ENCODE measurements at regions not wholly inside any gene's neighbourhood (a gene's known extent, or its start where the extent isn't known, plus 50 kb on each side); places are given as distances from the start of the nearest gene placed in this dataset.

GRCh38 chrX:10725071-10725470 is 104.7 kb upstream of the MID1 start:
- Mint-ChIP-seq H3K36me3 (no peaks in the 10 kb centered on the region), H3K4me3 (no peak overlapping the region), H3K27ac (no peak overlapping the region), H3K4me1 (no peaks in the 10 kb centered on the region), H3K9me3 (peaks cover 0 to 2% (median 0%) of the 10 kb centered on the region in 7 donors), H3K27me3 (no peaks in the 10 kb centered on the region)
- ATAC-seq (ENCODE audit: low read depth in 2 of 2) = no peak
- Histone ChIP-seq H3K4me3 (ENCODE audit: low read depth, low read length) (no peak overlapping the region), H3K27ac (ENCODE audit: insufficient read depth, low read length, poor library complexity, severe bottlenecking) (no peak overlapping the region), H3K9me3 (ENCODE audit: control insufficient read depth in 2 of 2, low read length in 2 of 2) (no peaks in the 10 kb centered on the region), H3K36me3 (ENCODE audit: control insufficient read depth, insufficient read depth, low read length) (no peaks in the 10 kb centered on the region), H3K4me1 (ENCODE audit: control insufficient read depth, insufficient read depth, low read length, poor library complexity, severe bottlenecking) (no peaks in the 10 kb centered on the region), H3K27me3 (ENCODE audit: control insufficient read depth, insufficient read depth, low read length) (no peaks in the 10 kb centered on the region)
- no peak for DNase-seq

GRCh38 chrX:10726647-10727046 is 106.3 kb upstream of the MID1 start:
- no peak overlapping the region for H3K4me3 ChIP-seq (ENCODE audit: low read depth, low read length)
- no peak overlapping the region for H3K27ac ChIP-seq (ENCODE audit: insufficient read depth, low read length, poor library complexity, severe bottlenecking)
- peaks cover 0 to 2% (median 0%) of the 10 kb centered on the region in 7 donors for H3K9me3 Mint-ChIP-seq
- H3K9me3 ChIP-seq (ENCODE audit: control insufficient read depth in 2 of 2, low read length in 2 of 2) = no peaks in the 10 kb centered on the region
- H3K27me3 Mint-ChIP-seq = no peaks in the 10 kb centered on the region
- H3K27ac Mint-ChIP-seq = no peak overlapping the region
- H3K27me3 ChIP-seq (ENCODE audit: control insufficient read depth, insufficient read depth, low read length) = no peaks in the 10 kb centered on the region
- no peaks in the 10 kb centered on the region for H3K4me1 Mint-ChIP-seq
- H3K4me3 Mint-ChIP-seq = no peak overlapping the region
- ATAC-seq (ENCODE audit: low read depth in 2 of 2) (no peak), DNase-seq (no peak)
- H3K36me3 ChIP-seq (ENCODE audit: control insufficient read depth, insufficient read depth, low read length) = no peaks in the 10 kb centered on the region
- no peaks in the 10 kb centered on the region for H3K36me3 Mint-ChIP-seq
- H3K4me1 ChIP-seq (ENCODE audit: control insufficient read depth, insufficient read depth, low read length, poor library complexity, severe bottlenecking) = no peaks in the 10 kb centered on the region

GRCh38 chrX:10728806-10729389 is 108.5 kb upstream of the MID1 start:
- Mint-ChIP-seq H3K36me3 (no peaks in the 10 kb centered on the region), H3K9me3 (peaks cover 0 to 2% (median 0%) of the 10 kb centered on the region in 7 donors), H3K27me3 (no peaks in the 10 kb centered on the region), H3K27ac (no peak overlapping the region), H3K4me3 (no peak overlapping the region), H3K4me1 (no peaks in the 10 kb centered on the region)
- no peaks in the 10 kb centered on the region for H3K27me3 ChIP-seq (ENCODE audit: control insufficient read depth, insufficient read depth, low read length)
- ATAC-seq (ENCODE audit: low read depth in 2 of 2) = no peak
- no peak for DNase-seq
- no peaks in the 10 kb centered on the region for H3K36me3 ChIP-seq (ENCODE audit: control insufficient read depth, insufficient read depth, low read length)
- H3K27ac ChIP-seq (ENCODE audit: insufficient read depth, low read length, poor library complexity, severe bottlenecking) = no peak overlapping the region
- no peaks in the 10 kb centered on the region for H3K4me1 ChIP-seq (ENCODE audit: control insufficient read depth, insufficient read depth, low read length, poor library complexity, severe bottlenecking)
- H3K4me3 ChIP-seq (ENCODE audit: low read depth, low read length) = no peak overlapping the region
- no peaks in the 10 kb centered on the region for H3K9me3 ChIP-seq (ENCODE audit: control insufficient read depth in 2 of 2, low read length in 2 of 2)

GRCh38 chrX:10739426-10739825 is 119.0 kb upstream of the MID1 start:
- Histone ChIP-seq H3K4me3 (ENCODE audit: low read depth, low read length) (no peak overlapping the region), H3K9me3 (ENCODE audit: control insufficient read depth in 2 of 2, low read length in 2 of 2) (no peaks in the 10 kb centered on the region), H3K36me3 (ENCODE audit: control insufficient read depth, insufficient read depth, low read length) (no peaks in the 10 kb centered on the region), H3K4me1 (ENCODE audit: control insufficient read depth, insufficient read depth, low read length, poor library complexity, severe bottlenecking) (no peaks in the 10 kb centered on the region), H3K27me3 (ENCODE audit: control insufficient read depth, insufficient read depth, low read length) (no peaks in the 10 kb centered on the region), H3K27ac (ENCODE audit: insufficient read depth, low read length, poor library complexity, severe bottlenecking) (no peak overlapping the region)
- Mint-ChIP-seq H3K27ac (no peak overlapping the region), H3K4me1 (no peaks in the 10 kb centered on the region), H3K27me3 (no peaks in the 10 kb centered on the region), H3K9me3 (peaks cover 0 to 3% (median 0%) of the 10 kb centered on the region in 7 donors), H3K4me3 (no peak overlapping the region), H3K36me3 (no peaks in the 10 kb centered on the region)
- no peak for ATAC-seq (ENCODE audit: low read depth in 2 of 2)
- DNase-seq = no peak

- no peaks in the 10 kb centered on the region for H3K4me1 Mint-ChIP-seq
- no peaks in the 10 kb centered on the region for H3K36me3 Mint-ChIP-seq
- no peak overlapping the region for H3K27ac Mint-ChIP-seq
- H3K27ac ChIP-seq (ENCODE audit: insufficient read depth, low read length, poor library complexity, severe bottlenecking) = no peak overlapping the region
- H3K4me3 ChIP-seq (ENCODE audit: low read depth, low read length) = no peak overlapping the region
- H3K27me3 Mint-ChIP-seq = no peaks in the 10 kb centered on the region
- H3K36me3 ChIP-seq (ENCODE audit: control insufficient read depth, insufficient read depth, low read length) = no peaks in the 10 kb centered on the region
- H3K27me3 ChIP-seq (ENCODE audit: control insufficient read depth, insufficient read depth, low read length) = no peaks in the 10 kb centered on the region
- peaks cover 0 to 3% (median 0%) of the 10 kb centered on the region in 7 donors for H3K9me3 Mint-ChIP-seq
- H3K4me3 Mint-ChIP-seq = no peak overlapping the region
- DNase-seq (no peak), ATAC-seq (ENCODE audit: low read depth in 2 of 2) (no peak)
- H3K4me1 ChIP-seq (ENCODE audit: control insufficient read depth, insufficient read depth, low read length, poor library complexity, severe bottlenecking) = no peaks in the 10 kb centered on the region
- no peaks in the 10 kb centered on the region for H3K9me3 ChIP-seq (ENCODE audit: control insufficient read depth in 2 of 2, low read length in 2 of 2)
Observed at GRCh38 chrX:10741003-10741402, 120.6 kb upstream of the MID1 start.

- Mint-ChIP-seq H3K27me3 (no peaks in the 10 kb centered on the region), H3K27ac (no peak overlapping the region), H3K36me3 (no peaks in the 10 kb centered on the region), H3K9me3 (peaks cover 0 to 3% (median 0%) of the 10 kb centered on the region in 7 donors), H3K4me3 (no peak overlapping the region), H3K4me1 (no peaks in the 10 kb centered on the region)
- no peak for ATAC-seq (ENCODE audit: low read depth in 2 of 2)
- Histone ChIP-seq H3K9me3 (ENCODE audit: control insufficient read depth in 2 of 2, low read length in 2 of 2) (no peaks in the 10 kb centered on the region), H3K4me3 (ENCODE audit: low read depth, low read length) (no peak overlapping the region), H3K27ac (ENCODE audit: insufficient read depth, low read length, poor library complexity, severe bottlenecking) (no peak overlapping the region), H3K4me1 (ENCODE audit: control insufficient read depth, insufficient read depth, low read length, poor library complexity, severe bottlenecking) (no peaks in the 10 kb centered on the region), H3K36me3 (ENCODE audit: control insufficient read depth, insufficient read depth, low read length) (no peaks in the 10 kb centered on the region), H3K27me3 (ENCODE audit: control insufficient read depth, insufficient read depth, low read length) (no peaks in the 10 kb centered on the region)
- DNase-seq = no peak
Observed at GRCh38 chrX:10741550-10741949, 121.2 kb upstream of the MID1 start.

- no peaks in the 10 kb centered on the region for H3K9me3 ChIP-seq (ENCODE audit: control insufficient read depth in 2 of 2, low read length in 2 of 2)
- H3K4me1 ChIP-seq (ENCODE audit: control insufficient read depth, insufficient read depth, low read length, poor library complexity, severe bottlenecking) = no peaks in the 10 kb centered on the region
- H3K4me1 Mint-ChIP-seq = no peaks in the 10 kb centered on the region
- ATAC-seq (ENCODE audit: low read depth in 2 of 2) = no peak
- no peak overlapping the region for H3K4me3 Mint-ChIP-seq
- H3K36me3 Mint-ChIP-seq = no peaks in the 10 kb centered on the region
- H3K27me3 Mint-ChIP-seq = no peaks in the 10 kb centered on the region
- peaks cover 0 to 3% (median 0%) of the 10 kb centered on the region in 7 donors for H3K9me3 Mint-ChIP-seq
- H3K36me3 ChIP-seq (ENCODE audit: control insufficient read depth, insufficient read depth, low read length) = no peaks in the 10 kb centered on the region
- H3K27ac ChIP-seq (ENCODE audit: insufficient read depth, low read length, poor library complexity, severe bottlenecking) = no peak overlapping the region
- no peak overlapping the region for H3K4me3 ChIP-seq (ENCODE audit: low read depth, low read length)
- no peaks in the 10 kb centered on the region for H3K27me3 ChIP-seq (ENCODE audit: control insufficient read depth, insufficient read depth, low read length)
- DNase-seq = no peak
- H3K27ac Mint-ChIP-seq = no peak overlapping the region
Observed at GRCh38 chrX:10743476-10743875, 123.1 kb upstream of the MID1 start.

- Mint-ChIP-seq H3K36me3 (no peaks in the 10 kb centered on the region), H3K27ac (no peak overlapping the region), H3K9me3 (peaks cover 0 to 3% (median 0%) of the 10 kb centered on the region in 7 donors), H3K4me3 (no peak overlapping the region), H3K27me3 (no peaks in the 10 kb centered on the region), H3K4me1 (no peaks in the 10 kb centered on the region)
- DNase-seq (no peak), ATAC-seq (ENCODE audit: low read depth in 2 of 2) (no peak)
- Histone ChIP-seq H3K27me3 (ENCODE audit: control insufficient read depth, insufficient read depth, low read length) (no peaks in the 10 kb centered on the region), H3K36me3 (ENCODE audit: control insufficient read depth, insufficient read depth, low read length) (no peaks in the 10 kb centered on the region), H3K27ac (ENCODE audit: insufficient read depth, low read length, poor library complexity, severe bottlenecking) (no peak overlapping the region), H3K4me3 (ENCODE audit: low read depth, low read length) (no peak overlapping the region), H3K4me1 (ENCODE audit: control insufficient read depth, insufficient read depth, low read length, poor library complexity, severe bottlenecking) (no peaks in the 10 kb centered on the region), H3K9me3 (ENCODE audit: control insufficient read depth in 2 of 2, low read length in 2 of 2) (no peaks in the 10 kb centered on the region)
Observed at GRCh38 chrX:10744007-10744406, 123.6 kb upstream of the MID1 start.
